Small intestine (tissue), 7 donors: ENCODE measurements at regions not wholly inside any gene's neighbourhood (a gene's known extent, or its start where the extent isn't known, plus 50 kb on each side); places are given as distances from the start of the nearest gene placed in this dataset.

Experiments
- DNase-seq, 2 donors: peaks; one replicate each; pipeline versions ENCODE4 v3.0.0 to v3.0.0-alpha.2; 2013
- FAIRE-seq: peaks from 2 replicates; lab custom pipeline; 2012; peaks lifted over from hg19 to GRCh38; lab: Jason Lieb, UNC
- H3K27ac ChIP-seq, 3 donors: one replicate each; pipeline ENCODE4 v1.5.1; 2013; ENCODE audit warnings: low read length in 2 of 3, mild to moderate bottlenecking in 2 of 3, control low read depth in 1 of 3, inconsistent platforms in 1 of 3, low read depth in 1 of 3, moderate library complexity in 1 of 3
- H3K27me3 ChIP-seq, 3 donors: one replicate each; pipeline ENCODE4 v1.6.1; 2013; ENCODE audit warnings: low read length in 3 of 3, inconsistent platforms in 1 of 3; ENCODE audit not compliant: control insufficient read depth in 3 of 3, insufficient read depth in 3 of 3
- H3K36me3 ChIP-seq, 3 donors: one replicate each; pipeline ENCODE4 v1.6.1; 2013; ENCODE audit warnings: low read length in 3 of 3, inconsistent platforms in 1 of 3, low read depth in 1 of 3, mild to moderate bottlenecking in 1 of 3, moderate library complexity in 1 of 3; ENCODE audit not compliant: control insufficient read depth in 3 of 3, insufficient read depth in 2 of 3
- H3K4me1 ChIP-seq, 3 donors: one replicate each; pipeline ENCODE4 v1.6.1; 2013; ENCODE audit warnings: low read length in 2 of 3, inconsistent platforms in 1 of 3, low read depth in 1 of 3, mild to moderate bottlenecking in 1 of 3, moderate library complexity in 1 of 3; ENCODE audit not compliant: control insufficient read depth in 3 of 3, insufficient read depth in 2 of 3
- H3K4me3 ChIP-seq, 3 donors: one replicate each; pipeline ENCODE4 v1.5.1; 2013; ENCODE audit warnings: low read length in 3 of 3, control low read depth in 1 of 3, inconsistent platforms in 1 of 3, low read depth in 1 of 3, mild to moderate bottlenecking in 1 of 3, moderate library complexity in 1 of 3
- H3K9me3 ChIP-seq, 2 donors: one replicate each; pipeline ENCODE4 v1.6.1; 2013; ENCODE audit warnings: low read depth in 1 of 2, low read length in 1 of 2; ENCODE audit not compliant: control insufficient read depth in 2 of 2, insufficient read depth in 1 of 2
- WGBS, 3 donors: extraction: QIAGEN DNeasy Blood & Tissue Kit; methylation state at CpG; one replicate each; pipeline ENCODE4 v1.1.7; 2013; 5-methylcytosine and 5-hydroxymethylcytosine counted together
- donor health status: healthy with polysubstance abuse.
- donor health status: control.
- donor health status: control.
- donor health status: Bipolar disorder and iron deficiency.
- donor health status: healthy.

GRCh38 chr7:88429382-88429781 lies 122.7 kb upstream of the STEAP4 start:
- no peaks in the 10 kb centered on the region for H3K4me1 ChIP-seq
- H3K9me3 ChIP-seq: no peaks in the 10 kb centered on the region
- H3K4me3 ChIP-seq: no peak overlapping the region
- H3K27me3 ChIP-seq: peaks cover 0 to 3% (median 0%) of the 10 kb centered on the region in 3 donors
- no peaks in the 10 kb centered on the region for H3K36me3 ChIP-seq
- FAIRE-seq: no peak
- DNase-seq: no peak
- 70 to 79% (median 74%) methylated on average over 2 of the region's 2 CpGs for WGBS, 3 donors
- no peak overlapping the region for H3K27ac ChIP-seq

- no peak overlapping the region for H3K27ac ChIP-seq
- H3K9me3 ChIP-seq: no peaks in the 10 kb centered on the region
- FAIRE-seq (no peak), DNase-seq (no peak)
- 87 to 91% (median 87%) methylated on average over 5 of the region's 5 CpGs for WGBS, 3 donors
- no peaks in the 10 kb centered on the region for H3K27me3 ChIP-seq
- no peaks in the 10 kb centered on the region for H3K4me1 ChIP-seq
- no peak overlapping the region for H3K4me3 ChIP-seq
- H3K36me3 ChIP-seq: no peaks in the 10 kb centered on the region
These were observed 95.8 kb upstream of the STEAP4 start for GRCh38 chr7:88402529-88402928.

- WGBS, 3 donors: 68 to 75% (median 69%) methylated on average over 4 of the region's 4 CpGs
- Histone ChIP-seq H3K36me3 (no peaks in the 10 kb centered on the region), H3K4me3 (no peak overlapping the region), H3K4me1 (no peaks in the 10 kb centered on the region), H3K27me3 (no peaks in the 10 kb centered on the region), H3K27ac (no peak overlapping the region), H3K9me3 (no peaks in the 10 kb centered on the region)
- peak; percentile 12 to 34 for DNase-seq
- no peak for FAIRE-seq
These were observed 94.4 kb upstream of the STEAP4 start for GRCh38 chr7:88401009-88401623.

- FAIRE-seq: no peak
These were observed 93.1 kb upstream of the STEAP4 start for GRCh38 chr7:88399696-88400240.

GRCh38 chr7:88399036-88399435 lies 92.3 kb upstream of the STEAP4 start:
- no peaks in the 10 kb centered on the region for H3K36me3 ChIP-seq
- FAIRE-seq: no peak
- H3K9me3 ChIP-seq: no peaks in the 10 kb centered on the region
- DNase-seq: no peak
- no peak overlapping the region for H3K4me3 ChIP-seq
- no peaks in the 10 kb centered on the region for H3K27me3 ChIP-seq
- no peaks in the 10 kb centered on the region for H3K4me1 ChIP-seq
- WGBS, 3 donors: 70 to 75% (median 75%) methylated on average over 9 of the region's 9 CpGs
- no peak overlapping the region for H3K27ac ChIP-seq

More at GRCh38 chr7:88399696-88400240, 93.1 kb upstream of the STEAP4 start:
- Histone ChIP-seq H3K36me3 (no peaks in the 10 kb centered on the region), H3K27me3 (no peaks in the 10 kb centered on the region), H3K27ac (no peak overlapping the region), H3K4me3 (no peak overlapping the region), H3K9me3 (no peaks in the 10 kb centered on the region), H3K4me1 (no peaks in the 10 kb centered on the region)
- DNase-seq: no peak
- 76 to 91% (median 90%) methylated on average over 5 of the region's 5 CpGs for WGBS, 3 donors

- Histone ChIP-seq H3K4me3 (no peak overlapping the region), H3K4me1 (no peaks in the 10 kb centered on the region), H3K27me3 (no peaks in the 10 kb centered on the region), H3K36me3 (no peaks in the 10 kb centered on the region), H3K9me3 (no peaks in the 10 kb centered on the region), H3K27ac (no peak overlapping the region)
- DNase-seq: no peak
- 36 to 46% (median 45%) methylated on average over 1 of the region's 1 CpG for WGBS, 3 donors
- FAIRE-seq: no peak
These were observed 91.8 kb upstream of the STEAP4 start for GRCh38 chr7:88398459-88398858.

- FAIRE-seq: no peak
- Histone ChIP-seq H3K27ac (no peak overlapping the region), H3K36me3 (no peaks in the 10 kb centered on the region), H3K9me3 (no peaks in the 10 kb centered on the region), H3K27me3 (no peaks in the 10 kb centered on the region), H3K4me3 (no peak overlapping the region), H3K4me1 (no peaks in the 10 kb centered on the region)
- no peak for DNase-seq
These were observed 90.2 kb upstream of the STEAP4 start for GRCh38 chr7:88396948-88397322.

- FAIRE-seq: no peak
- WGBS, 3 donors: 64 to 83% (median 74%) methylated on average over 2 of the region's 2 CpGs
- DNase-seq: no peak
These were observed 89.7 kb upstream of the STEAP4 start for GRCh38 chr7:88396295-88396947.

More at GRCh38 chr7:88396295-88396947, 89.7 kb upstream of the STEAP4 start:
- Histone ChIP-seq H3K4me1 (no peaks in the 10 kb centered on the region), H3K36me3 (no peaks in the 10 kb centered on the region), H3K4me3 (no peak overlapping the region), H3K27ac (no peak overlapping the region), H3K27me3 (no peaks in the 10 kb centered on the region), H3K9me3 (no peaks in the 10 kb centered on the region)
